ENCODE measurements at regions not wholly inside any gene's neighbourhood (a gene's known extent, or its start where the extent isn't known, plus 50 kb on each side); places are given as distances from the start of the nearest gene placed in this dataset.
"Not testable (repeated sequence)": the region's sequence is repeated elsewhere in the genome, so short reads cannot be mapped to it uniquely, and the experiment has no call there.

DNA sequence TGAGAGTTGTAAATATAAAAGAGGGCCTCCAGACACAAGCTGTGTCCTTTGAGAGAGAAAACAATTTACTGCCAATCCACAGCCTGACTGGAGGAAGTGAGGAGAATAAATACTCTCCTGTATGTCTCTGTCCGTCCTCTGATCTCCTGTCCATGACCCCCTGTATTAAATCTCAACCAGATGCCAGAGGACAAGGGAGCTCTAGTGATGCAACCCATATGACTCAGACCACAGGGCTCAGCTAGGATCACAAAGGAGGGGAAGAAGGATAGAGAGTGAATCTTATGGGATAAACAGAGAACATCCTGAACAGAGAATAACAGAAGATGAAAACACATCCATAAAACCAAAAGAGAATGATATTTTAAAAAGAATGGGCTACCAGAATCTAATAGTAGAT is 482.6 kb downstream of the PLOD2 start:
- Histone ChIP-seq H3K4me2 (ENCODE audit: low read depth, low read length, poor library complexity, severe bottlenecking) (no peak overlapping the region), H4K20me1 (ENCODE audit: insufficient read depth, low read depth, low read length) (no peaks in the 10 kb centered on the region), H3K9me3 (ENCODE audit: low read length) (0 out of 2 replicates have a peak, but pooled peaks cover 11% of the 10 kb centered on the region), H3K9me2 (replicated peaks; ENCODE audit: insufficient read depth, low read length) (no peaks in the 10 kb centered on the region), H3K4me1 (ENCODE audit: low read length) (no peaks in the 10 kb centered on the region), H3K4me3 (ENCODE audit: low read length) (no peak overlapping the region), H2AFZ (ENCODE audit: low read length) (no peak overlapping the region), H3K27ac (ENCODE audit: low read length) (no peak overlapping the region), H3K27me3 (ENCODE audit: low read length) (no peaks in the 10 kb centered on the region), H3K36me3 (ENCODE audit: insufficient read depth, low read length) (no peaks in the 10 kb centered on the region), H3K9ac (ENCODE audit: low read length) (no peak overlapping the region), H3K79me2 (ENCODE audit: low read length) (no peaks in the 10 kb centered on the region)
- no peak for DNase-seq

DNA sequence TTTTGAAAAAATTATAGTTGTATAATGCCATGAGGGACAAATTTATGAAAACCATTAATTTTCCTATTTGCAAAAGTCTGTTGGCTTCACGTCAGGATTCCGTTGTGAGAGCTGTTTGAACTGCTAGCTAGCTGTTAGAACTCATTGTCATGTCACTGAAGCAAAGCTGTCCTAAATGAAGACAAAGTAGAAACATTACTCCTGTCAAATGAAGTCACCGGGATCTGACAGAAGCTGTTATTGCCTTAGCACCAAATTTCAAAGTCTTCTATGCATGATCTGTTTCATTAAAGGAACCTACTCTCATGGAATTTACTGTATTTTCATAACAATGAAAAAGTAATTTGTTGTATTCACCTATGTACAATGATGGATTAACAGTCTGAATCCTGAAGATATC is 479.8 kb downstream of the PLOD2 start:
- H3K4me3 ChIP-seq (ENCODE audit: low read length): no peak overlapping the region
- H3K27me3 ChIP-seq (ENCODE audit: low read length): no peaks in the 10 kb centered on the region
- no peaks in the 10 kb centered on the region for H3K79me2 ChIP-seq (ENCODE audit: low read length)
- 0 out of 2 replicates have a peak, but pooled peaks cover 11% of the 10 kb centered on the region for H3K9me3 ChIP-seq (ENCODE audit: low read length)
- H3K9ac ChIP-seq (ENCODE audit: low read length): no peak overlapping the region
- no peaks in the 10 kb centered on the region for H3K36me3 ChIP-seq (ENCODE audit: insufficient read depth, low read length)
- no peaks in the 10 kb centered on the region for H3K9me2 ChIP-seq (replicated peaks; ENCODE audit: insufficient read depth, low read length)
- H4K20me1 ChIP-seq (ENCODE audit: insufficient read depth, low read depth, low read length): no peaks in the 10 kb centered on the region
- no peak overlapping the region for H3K4me2 ChIP-seq (ENCODE audit: low read depth, low read length, poor library complexity, severe bottlenecking)
- no peak for DNase-seq
- H2AFZ ChIP-seq (ENCODE audit: low read length): no peak overlapping the region
- H3K27ac ChIP-seq (ENCODE audit: low read length): no peak overlapping the region
- H3K4me1 ChIP-seq (ENCODE audit: low read length): no peaks in the 10 kb centered on the region

DNA sequence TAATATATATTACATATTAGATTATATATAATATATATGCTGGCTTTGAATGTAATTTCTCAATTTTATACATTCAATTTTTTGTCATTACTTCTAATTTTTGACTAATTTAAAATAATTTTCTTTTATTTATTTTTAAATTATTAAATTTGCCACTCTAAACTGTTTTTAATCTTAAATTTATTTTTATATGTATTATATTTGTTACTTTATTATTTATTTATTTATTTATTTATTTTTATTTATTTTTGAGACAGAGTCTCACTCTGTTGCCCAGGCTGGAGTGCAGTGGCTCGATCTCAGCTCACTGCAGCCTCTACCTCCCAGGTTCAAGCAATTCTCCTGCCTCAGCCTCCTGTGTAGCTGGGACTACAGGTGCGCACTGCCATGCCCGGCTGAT is 473.0 kb downstream of the PLOD2 start:
- H3K9me3 ChIP-seq (ENCODE audit: low read length); H3K9me2 ChIP-seq (replicated peaks; ENCODE audit: insufficient read depth, low read length); H3K4me2 ChIP-seq (ENCODE audit: low read depth, low read length, poor library complexity, severe bottlenecking): not testable (repeated sequence)

DNA sequence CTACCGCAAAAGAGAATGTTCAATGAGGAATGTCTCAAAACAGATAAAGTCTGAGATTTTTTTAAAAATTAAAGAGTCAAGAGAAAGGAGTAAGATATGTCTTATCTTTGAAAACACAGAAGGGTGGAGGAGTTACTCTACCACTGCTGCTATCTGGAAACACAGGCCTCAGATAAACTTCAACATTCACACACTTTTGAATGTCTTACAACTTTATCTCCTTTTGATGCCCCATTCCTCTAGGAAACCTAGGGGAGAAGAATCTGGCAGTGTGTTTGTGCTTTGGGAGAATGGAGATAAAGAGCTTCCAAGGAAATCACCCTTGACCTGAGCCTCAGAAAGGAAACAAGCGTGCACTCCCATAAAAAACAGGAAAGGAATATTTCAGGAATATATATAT is 468.2 kb downstream of the PLOD2 start:
- Histone ChIP-seq H3K4me2 (ENCODE audit: low read depth, low read length, poor library complexity, severe bottlenecking) (no peak overlapping the region), H4K20me1 (ENCODE audit: insufficient read depth, low read depth, low read length) (no peaks in the 10 kb centered on the region), H3K27me3 (ENCODE audit: low read length) (no peaks in the 10 kb centered on the region), H3K9me3 (ENCODE audit: low read length) (peaks cover 8% of the 10 kb centered on the region), H3K9me2 (replicated peaks; ENCODE audit: insufficient read depth, low read length) (no peaks in the 10 kb centered on the region), H3K36me3 (ENCODE audit: insufficient read depth, low read length) (no peaks in the 10 kb centered on the region), H2AFZ (ENCODE audit: low read length) (no peak overlapping the region), H3K79me2 (ENCODE audit: low read length) (no peaks in the 10 kb centered on the region), H3K9ac (ENCODE audit: low read length) (no peak overlapping the region), H3K4me1 (ENCODE audit: low read length) (no peaks in the 10 kb centered on the region), H3K27ac (ENCODE audit: low read length) (no peak overlapping the region), H3K4me3 (ENCODE audit: low read length) (no peak overlapping the region)
- DNase-seq: no peak

More for the DNA sequence above, 473.0 kb downstream of the PLOD2 start:
- not testable (repeated sequence) for H3K36me3 ChIP-seq (ENCODE audit: insufficient read depth, low read length); DNase-seq; H3K9ac ChIP-seq (ENCODE audit: low read length); H3K4me3 ChIP-seq (ENCODE audit: low read length); H2AFZ ChIP-seq (ENCODE audit: low read length); H3K27me3 ChIP-seq (ENCODE audit: low read length); H4K20me1 ChIP-seq (ENCODE audit: insufficient read depth, low read depth, low read length); H3K4me1 ChIP-seq (ENCODE audit: low read length); H3K79me2 ChIP-seq (ENCODE audit: low read length); H3K27ac ChIP-seq (ENCODE audit: low read length)

DNA sequence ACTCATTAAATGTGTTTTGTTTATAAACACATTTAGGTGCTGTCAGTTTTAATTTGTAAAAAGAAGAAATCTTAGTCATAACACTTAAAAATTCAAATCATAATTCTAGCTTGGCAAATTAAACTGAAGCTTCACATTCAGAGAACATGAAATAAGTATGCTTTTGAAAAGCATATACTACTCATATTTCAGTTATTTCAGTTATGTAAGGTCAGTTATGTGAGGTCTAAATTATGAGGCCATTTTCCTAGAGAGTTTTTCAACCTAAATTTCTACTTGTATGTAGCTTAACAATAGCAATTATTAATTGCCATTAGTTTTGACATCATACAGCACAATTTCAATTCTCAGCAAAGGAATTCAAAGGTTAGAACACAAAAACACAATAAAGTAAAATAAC is 465.0 kb downstream of the PLOD2 start:
- Histone ChIP-seq H3K9me2 (replicated peaks; ENCODE audit: insufficient read depth, low read length) (no peaks in the 10 kb centered on the region), H3K4me3 (ENCODE audit: low read length) (no peak overlapping the region), H3K4me2 (ENCODE audit: low read depth, low read length, poor library complexity, severe bottlenecking) (no peak overlapping the region), H3K27me3 (ENCODE audit: low read length) (no peaks in the 10 kb centered on the region), H3K9ac (ENCODE audit: low read length) (no peak overlapping the region), H3K36me3 (ENCODE audit: insufficient read depth, low read length) (no peaks in the 10 kb centered on the region), H4K20me1 (ENCODE audit: insufficient read depth, low read depth, low read length) (no peaks in the 10 kb centered on the region), H3K9me3 (ENCODE audit: low read length) (peaks cover 8% of the 10 kb centered on the region; the same call in 1 of the 2 replicates), H3K27ac (ENCODE audit: low read length) (no peak overlapping the region), H3K4me1 (ENCODE audit: low read length) (no peaks in the 10 kb centered on the region), H2AFZ (ENCODE audit: low read length) (no peak overlapping the region), H3K79me2 (ENCODE audit: low read length) (no peaks in the 10 kb centered on the region)
- no peak for DNase-seq

DNA sequence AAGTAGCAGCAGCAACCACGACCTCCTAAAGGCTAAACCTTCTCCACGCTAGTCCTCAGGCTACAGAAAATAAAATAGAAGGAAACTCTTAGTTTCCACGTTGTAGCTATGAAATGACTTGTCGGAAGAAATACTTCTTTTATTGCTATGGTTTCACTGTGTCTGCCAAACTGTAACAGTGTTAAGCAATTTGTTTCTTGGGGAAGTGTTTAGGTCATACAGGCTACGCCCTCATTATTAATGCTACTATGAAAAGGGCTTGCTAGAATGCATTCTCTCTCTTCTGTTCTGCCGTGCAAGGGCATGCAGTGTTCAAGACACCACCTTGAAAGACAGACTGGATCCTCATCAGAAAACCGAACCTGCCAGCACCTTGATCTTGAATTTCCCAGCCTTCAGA is 462.7 kb downstream of the PLOD2 start:
- Histone ChIP-seq H3K9me3 (ENCODE audit: low read length) (peaks cover 4% of the 10 kb centered on the region; the same call in 1 of the 2 replicates), H3K4me2 (ENCODE audit: low read depth, low read length, poor library complexity, severe bottlenecking) (no peak overlapping the region), H3K4me3 (ENCODE audit: low read length) (no peak overlapping the region), H3K9me2 (replicated peaks; ENCODE audit: insufficient read depth, low read length) (no peaks in the 10 kb centered on the region), H3K9ac (ENCODE audit: low read length) (no peak overlapping the region), H3K36me3 (ENCODE audit: insufficient read depth, low read length) (no peaks in the 10 kb centered on the region), H3K27ac (ENCODE audit: low read length) (no peak overlapping the region), H3K79me2 (ENCODE audit: low read length) (no peaks in the 10 kb centered on the region), H3K4me1 (ENCODE audit: low read length) (no peaks in the 10 kb centered on the region), H4K20me1 (ENCODE audit: insufficient read depth, low read depth, low read length) (no peaks in the 10 kb centered on the region), H2AFZ (ENCODE audit: low read length) (0 out of 2 replicates have a peak overlapping the region, but pooled peaks have one; percentile 12), H3K27me3 (ENCODE audit: low read length) (no peaks in the 10 kb centered on the region)
- DNase-seq: no peak

DNA sequence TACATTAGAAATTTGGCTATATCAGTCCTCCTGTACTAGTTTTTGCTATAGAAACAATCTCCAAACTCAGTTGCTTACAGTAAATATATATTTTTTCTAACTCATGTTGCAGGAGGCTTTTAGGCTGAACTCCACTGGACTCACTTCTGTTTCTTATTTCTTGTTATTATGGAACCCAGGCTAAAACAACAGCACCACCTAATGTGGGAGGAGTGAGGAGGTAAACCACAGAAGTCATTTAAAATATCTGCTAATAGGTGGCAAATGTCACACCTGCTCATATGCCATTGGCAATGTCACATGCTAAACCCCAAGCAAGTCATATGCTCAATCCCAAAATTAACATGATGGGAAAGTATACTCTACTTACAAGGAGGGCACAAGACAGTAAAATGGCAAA is 462.2 kb downstream of the PLOD2 start:
- H3K27me3 ChIP-seq (ENCODE audit: low read length): no peaks in the 10 kb centered on the region
- H2AFZ ChIP-seq (ENCODE audit: low read length): no peak overlapping the region
- no peaks in the 10 kb centered on the region for H3K79me2 ChIP-seq (ENCODE audit: low read length)
- H3K4me3 ChIP-seq (ENCODE audit: low read length): no peak overlapping the region
- H3K36me3 ChIP-seq (ENCODE audit: insufficient read depth, low read length): no peaks in the 10 kb centered on the region
- no peaks in the 10 kb centered on the region for H4K20me1 ChIP-seq (ENCODE audit: insufficient read depth, low read depth, low read length)
- H3K4me1 ChIP-seq (ENCODE audit: low read length): no peaks in the 10 kb centered on the region
- H3K9ac ChIP-seq (ENCODE audit: low read length): no peak overlapping the region
- H3K9me2 ChIP-seq (replicated peaks; ENCODE audit: insufficient read depth, low read length): no peaks in the 10 kb centered on the region
- no peak overlapping the region for H3K27ac ChIP-seq (ENCODE audit: low read length)
- H3K4me2 ChIP-seq (ENCODE audit: low read depth, low read length, poor library complexity, severe bottlenecking): no peak overlapping the region
- no peak for DNase-seq
- peaks cover 4% of the 10 kb centered on the region; the same call in 1 of the 2 replicates for H3K9me3 ChIP-seq (ENCODE audit: low read length)

DNA sequence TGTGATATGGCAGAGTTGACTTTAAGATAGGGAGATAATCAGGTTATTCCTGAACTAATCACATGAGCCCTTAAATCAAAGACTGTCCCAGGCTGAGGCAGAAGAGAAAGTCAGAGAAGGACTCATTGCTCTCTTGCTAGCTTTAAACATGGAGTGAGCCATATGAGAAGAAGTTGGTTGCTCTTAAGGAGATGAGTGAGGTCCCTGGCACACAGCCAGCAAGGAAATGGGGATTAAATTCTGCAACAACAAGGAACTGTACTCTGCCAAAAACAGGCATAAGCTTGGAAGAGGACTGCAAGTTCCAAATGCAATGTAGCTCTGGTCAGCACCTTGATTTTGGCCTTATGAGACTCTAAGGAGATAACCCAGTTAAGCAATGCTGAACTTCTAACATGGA is 457.0 kb downstream of the PLOD2 start:
- Histone ChIP-seq H3K27ac (ENCODE audit: low read length) (no peak overlapping the region), H3K4me3 (ENCODE audit: low read length) (no peak overlapping the region), H3K4me2 (ENCODE audit: low read depth, low read length, poor library complexity, severe bottlenecking) (no peak overlapping the region), H3K9me3 (ENCODE audit: low read length) (no peaks in the 10 kb centered on the region), H4K20me1 (ENCODE audit: insufficient read depth, low read depth, low read length) (no peaks in the 10 kb centered on the region), H3K9me2 (replicated peaks; ENCODE audit: insufficient read depth, low read length) (no peaks in the 10 kb centered on the region; the same call in 1 of the 2 replicates), H3K9ac (ENCODE audit: low read length) (no peak overlapping the region), H3K79me2 (ENCODE audit: low read length) (no peaks in the 10 kb centered on the region), H3K36me3 (ENCODE audit: insufficient read depth, low read length) (no peaks in the 10 kb centered on the region), H2AFZ (ENCODE audit: low read length) (no peak overlapping the region), H3K4me1 (ENCODE audit: low read length) (no peaks in the 10 kb centered on the region), H3K27me3 (ENCODE audit: low read length) (no peaks in the 10 kb centered on the region)
- DNase-seq: no peak

DNA sequence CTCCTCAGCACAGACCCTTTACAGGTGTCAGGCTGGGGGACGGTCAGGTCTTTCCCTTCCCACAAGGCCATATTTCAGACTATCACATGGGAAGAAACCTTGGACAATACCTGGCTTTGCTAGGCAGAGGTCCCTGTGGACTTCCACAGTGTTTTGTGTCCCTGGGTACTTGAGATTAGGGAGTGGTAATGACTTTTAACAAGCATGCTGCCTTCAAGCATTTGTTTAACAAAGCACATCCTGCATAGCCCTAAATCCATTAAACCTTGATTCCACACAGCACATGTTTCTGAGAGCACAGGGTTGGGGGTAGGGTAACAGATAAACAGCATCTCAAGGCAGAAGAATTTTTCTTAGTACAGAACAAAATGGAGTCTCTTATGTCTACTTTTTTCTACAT is 451.2 kb downstream of the PLOD2 start:
- DNase-seq; H3K27ac ChIP-seq (ENCODE audit: low read length); H3K27me3 ChIP-seq (ENCODE audit: low read length); H3K9ac ChIP-seq (ENCODE audit: low read length); H4K20me1 ChIP-seq (ENCODE audit: insufficient read depth, low read depth, low read length); H3K9me3 ChIP-seq (ENCODE audit: low read length); H3K4me2 ChIP-seq (ENCODE audit: low read depth, low read length, poor library complexity, severe bottlenecking); H3K36me3 ChIP-seq (ENCODE audit: insufficient read depth, low read length); H3K4me1 ChIP-seq (ENCODE audit: low read length); H3K4me3 ChIP-seq (ENCODE audit: low read length); H3K9me2 ChIP-seq (replicated peaks; ENCODE audit: insufficient read depth, low read length); H3K79me2 ChIP-seq (ENCODE audit: low read length); H2AFZ ChIP-seq (ENCODE audit: low read length): not testable (repeated sequence)

Data from Karpas-422 (cell line).